ENCODE measurements at regions not wholly inside any gene's neighbourhood (a gene's known extent, or its start where the extent isn't known, plus 50 kb on each side); places are given as distances from the start of the nearest gene placed in this dataset.

- no peak for DNase-seq
These were observed 189.8 kb downstream of the SH3BP4 start for GRCh38 chr2:235141411-235142128.

- no peak for DNase-seq
These were observed 190.8 kb downstream of the SH3BP4 start for GRCh38 chr2:235142601-235143000.

- DNase-seq: no peak
These were observed 192.0 kb downstream of the SH3BP4 start for GRCh38 chr2:235143789-235144188.

DNA sequence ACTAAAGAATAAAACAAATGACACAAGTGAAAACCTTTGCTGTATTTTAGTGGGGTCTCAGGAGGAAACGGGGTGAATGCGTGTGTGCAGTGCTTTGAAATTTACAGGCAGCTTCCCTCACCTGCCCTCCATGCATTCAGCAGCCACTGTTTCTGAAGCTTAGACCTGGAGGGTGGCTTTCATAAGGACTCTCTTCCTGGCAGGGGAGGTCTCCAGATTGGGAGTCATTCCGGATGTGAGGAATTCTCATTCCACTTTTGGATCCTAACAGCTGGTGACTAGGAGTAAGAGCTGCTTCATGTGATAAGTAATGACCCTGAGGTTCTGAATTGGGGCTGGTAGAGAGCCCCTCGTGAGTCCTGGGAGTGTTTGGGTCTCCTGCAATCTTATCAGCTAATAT lies 192.5 kb downstream of the SH3BP4 start:
- DNase-seq: no peak

GRCh38 chr2:235146206-235146605 lies 194.4 kb downstream of the SH3BP4 start:
- no peak for DNase-seq

DNA sequence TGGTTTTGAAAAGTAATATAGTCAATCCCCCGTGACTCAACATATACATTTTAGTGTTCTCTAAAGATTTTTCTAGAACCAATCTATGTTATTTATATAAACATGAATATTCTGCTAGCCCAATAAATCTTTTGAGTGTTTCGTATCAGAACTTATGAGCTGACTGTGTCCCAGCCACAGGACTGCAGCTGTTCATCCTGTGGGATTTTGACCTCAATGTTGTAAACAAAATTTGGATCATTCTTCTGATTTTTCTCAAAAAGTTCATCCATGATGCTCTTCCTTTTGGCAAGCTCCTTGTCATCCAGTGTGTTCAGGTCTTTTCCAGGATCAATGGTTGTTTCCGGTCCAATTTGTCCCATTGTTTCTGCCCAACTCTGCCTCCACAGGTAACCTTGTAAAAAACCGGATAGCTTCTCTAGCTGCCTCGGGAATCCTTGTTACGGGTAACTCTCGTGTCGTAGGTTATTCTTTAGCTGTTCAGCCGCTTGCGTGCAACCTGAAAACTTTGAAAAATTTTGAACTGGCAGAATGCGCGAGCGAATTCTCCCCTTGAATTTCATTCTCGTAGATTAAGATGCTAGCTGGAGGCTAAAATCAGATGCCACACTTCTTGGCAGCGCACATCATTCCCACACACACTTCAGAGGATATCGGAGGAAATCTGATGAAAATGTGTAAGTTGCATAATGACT lies 195.2 kb downstream of the SH3BP4 start:
- no peak for DNase-seq

- DNase-seq: no peak
These were observed 196.7 kb downstream of the SH3BP4 start for GRCh38 chr2:235148201-235149170.

GRCh38 chr2:235149240-235149659 lies 197.4 kb downstream of the SH3BP4 start:
- no peak for DNase-seq

GRCh38 chr2:235149736-235150135 lies 197.9 kb downstream of the SH3BP4 start:
- DNase-seq: no peak

- DNase-seq: no peak
These were observed 199.3 kb downstream of the SH3BP4 start for GRCh38 chr2:235151152-235151551.

DNA sequence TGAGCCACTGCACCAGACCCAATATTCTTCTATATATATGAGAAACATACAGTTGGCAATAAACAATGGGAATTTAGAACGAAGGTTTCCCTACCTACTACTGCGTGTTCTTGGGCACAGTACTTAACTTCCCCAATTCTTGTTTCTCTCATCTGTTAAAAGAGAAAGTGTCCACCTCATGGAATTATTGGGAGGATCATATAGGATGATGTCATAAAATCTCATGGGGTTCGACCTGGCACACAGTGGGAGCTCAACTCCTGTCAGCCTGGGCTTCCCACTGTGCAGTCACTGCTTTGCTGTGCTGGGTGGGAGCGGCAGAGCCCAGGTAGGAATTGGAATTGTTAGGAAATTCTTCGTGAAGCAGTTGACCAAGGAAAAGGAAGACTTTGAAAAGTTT lies 203.3 kb downstream of the SH3BP4 start:
- no peak for DNase-seq

DNA sequence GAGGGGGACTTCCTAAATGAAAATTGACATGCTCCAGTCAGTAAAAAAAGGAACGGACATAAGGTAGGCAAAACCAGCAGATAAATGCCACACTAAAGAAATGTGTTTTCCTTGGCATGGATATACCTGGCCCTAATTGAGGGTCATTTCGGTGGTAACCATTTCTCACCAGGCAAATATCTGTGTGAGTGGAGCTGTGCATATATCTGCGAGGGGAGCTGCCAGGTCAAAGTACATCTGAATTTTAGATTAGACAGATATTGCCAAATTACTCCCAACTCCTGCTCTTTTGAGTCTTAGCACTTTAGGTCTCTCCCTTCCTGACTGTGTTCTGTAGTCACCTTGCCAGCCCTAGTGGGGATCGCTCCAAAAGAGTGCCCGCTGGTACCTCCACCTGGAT lies 204.2 kb downstream of the SH3BP4 start:
- no peak for DNase-seq

DNA sequence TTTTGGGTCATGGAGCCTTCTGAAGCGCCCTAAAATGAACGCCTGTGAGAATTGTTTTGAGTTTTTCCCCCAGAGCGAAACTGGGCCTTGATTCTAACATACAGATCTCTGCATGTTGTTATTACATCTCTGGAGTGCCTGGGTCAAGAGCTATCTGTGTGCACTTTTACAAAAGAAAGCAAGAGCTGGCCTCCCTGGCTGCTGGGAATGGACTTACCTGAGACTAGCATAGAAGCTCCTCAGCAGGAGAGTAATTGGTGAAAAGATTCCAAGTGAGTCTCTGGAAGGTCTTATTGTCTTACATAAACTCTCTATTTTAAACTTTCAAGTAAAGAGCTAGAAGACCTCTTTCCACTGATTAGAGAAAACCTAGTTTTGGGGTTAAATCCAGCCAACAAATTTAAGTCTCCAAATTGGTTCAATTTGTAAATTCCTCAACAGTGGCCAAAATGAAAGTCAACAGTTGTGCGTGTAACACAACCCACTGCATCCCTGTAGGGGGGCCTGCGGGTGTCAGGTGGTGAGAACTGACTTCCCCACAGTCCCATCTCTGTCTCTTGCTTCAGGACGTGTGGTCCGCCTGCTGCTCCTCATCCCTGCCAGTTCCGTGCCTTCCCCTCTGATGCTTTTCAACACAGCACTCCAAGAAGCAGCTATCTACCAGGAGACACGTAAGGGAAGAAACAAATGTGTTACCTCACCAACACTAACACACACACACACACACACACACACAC lies 206.1 kb downstream of the SH3BP4 start:
- no peak for DNase-seq

- no peak for DNase-seq
These were observed 208.5 kb downstream of the SH3BP4 start for GRCh38 chr2:235160281-235160810.

GRCh38 chr2:235161565-235161964 lies 209.7 kb downstream of the SH3BP4 start:
- no peak for DNase-seq

GRCh38 chr2:235162082-235162836 lies 210.4 kb downstream of the SH3BP4 start:
- DNase-seq: no peak

DNA sequence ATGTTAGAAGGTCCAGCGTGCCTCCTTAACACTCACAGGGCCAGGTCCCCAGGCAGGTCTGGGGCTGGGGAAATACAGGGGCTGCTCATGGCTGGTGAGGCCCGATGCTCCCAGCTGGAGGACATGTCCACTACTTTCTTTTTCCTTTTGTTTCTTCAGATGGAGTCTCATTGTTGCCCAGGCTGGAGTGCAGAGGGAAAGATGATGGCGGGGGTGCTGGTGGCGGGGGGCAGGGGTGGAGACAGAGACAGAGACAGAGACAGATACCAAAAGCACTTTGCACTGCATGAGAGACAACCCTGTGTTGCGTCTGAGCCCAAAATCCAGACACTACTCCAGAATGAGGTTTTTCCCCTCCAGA lies 211.0 kb downstream of the SH3BP4 start:
- no peak for DNase-seq

- DNase-seq: no peak
These were observed 213.3 kb downstream of the SH3BP4 start for GRCh38 chr2:235165136-235165535.

GRCh38 chr2:235165631-235166030 lies 213.8 kb downstream of the SH3BP4 start:
- DNase-seq: no peak

- no peak for DNase-seq
These were observed 216.6 kb downstream of the SH3BP4 start for GRCh38 chr2:235168174-235168979.

DNA sequence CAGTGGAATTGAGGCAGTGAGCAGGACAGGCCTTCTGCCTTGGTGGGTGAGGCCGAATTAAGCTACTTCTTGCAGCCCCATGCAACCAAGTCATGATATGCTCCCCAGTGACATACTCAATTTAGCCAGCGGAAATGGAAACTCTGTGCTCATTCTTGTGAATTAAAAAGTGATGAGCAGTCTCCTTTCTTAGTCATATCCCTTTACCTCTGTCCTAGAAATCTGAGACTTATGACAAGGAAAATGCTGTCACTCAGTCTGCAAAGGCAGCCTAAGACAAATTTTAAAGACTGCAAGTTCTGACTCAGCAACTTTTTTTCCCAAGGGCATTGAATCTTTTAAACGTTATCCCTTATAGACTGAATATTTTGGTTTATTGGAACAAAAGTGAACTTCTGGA lies 218.2 kb downstream of the SH3BP4 start:
- DNase-seq: no peak

All from stimulated activated CD4-positive, alpha-beta T cell treated with anti-CD3 and anti-CD28 coated beads, Interleukin-12 subunit alpha, Interleukin-12 subunit beta, amount 100 ng/mL, for 4 hours (primary cell).